CD4-positive, alpha-beta T cell treated with Interleukin-2 at 100 ng/mL for 4 hours (primary cell): ENCODE measurements at regions not wholly inside any gene's neighbourhood (a gene's known extent, or its start where the extent isn't known, plus 50 kb on each side); places are given as distances from the start of the nearest gene placed in this dataset.

Experiments
- DNase-seq: peaks from one replicate; pipeline ENCODE4 v3.0.0-alpha.2; 2020; ENCODE audit warnings: low spot score

DNA sequence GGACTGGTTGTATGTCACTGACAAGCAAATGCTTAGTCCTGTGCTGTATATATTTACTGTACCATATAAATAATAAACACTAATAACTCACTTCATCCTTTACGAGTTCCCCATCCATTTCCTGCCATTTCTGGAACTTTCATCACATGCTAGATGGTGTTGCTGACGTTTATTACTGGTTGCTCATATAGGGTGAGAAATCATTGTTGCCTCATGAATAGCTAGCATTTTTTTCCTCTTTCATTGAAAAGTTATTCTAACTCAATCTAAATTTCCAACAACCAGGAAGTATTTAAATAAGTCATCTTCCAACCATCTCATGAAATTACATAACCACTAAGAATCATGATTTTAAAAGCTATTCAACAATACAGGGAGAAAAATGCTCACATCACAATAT, 88.6 kb upstream of the RCN1 start:
- DNase-seq = no peak

DNA sequence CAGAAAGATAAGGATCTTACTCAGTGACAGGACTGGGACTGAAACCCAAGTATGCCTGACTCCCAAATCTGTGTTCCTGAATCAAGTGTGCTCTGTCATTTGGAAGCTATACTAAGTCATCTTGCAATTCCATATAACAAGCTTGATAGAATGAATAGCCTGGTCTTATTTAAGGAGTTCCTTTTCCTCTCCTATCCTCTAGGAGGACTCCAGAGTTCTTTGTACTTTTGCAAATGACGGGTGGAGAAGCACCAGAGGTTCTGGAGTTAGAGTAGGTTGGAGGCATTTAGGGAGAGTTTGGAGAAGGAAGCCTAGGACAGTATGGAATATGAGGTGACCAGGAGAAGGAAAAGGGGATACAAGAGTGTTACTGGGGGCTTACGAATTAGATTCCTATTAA, 92.9 kb upstream of the RCN1 start:
- DNase-seq = no peak

DNA sequence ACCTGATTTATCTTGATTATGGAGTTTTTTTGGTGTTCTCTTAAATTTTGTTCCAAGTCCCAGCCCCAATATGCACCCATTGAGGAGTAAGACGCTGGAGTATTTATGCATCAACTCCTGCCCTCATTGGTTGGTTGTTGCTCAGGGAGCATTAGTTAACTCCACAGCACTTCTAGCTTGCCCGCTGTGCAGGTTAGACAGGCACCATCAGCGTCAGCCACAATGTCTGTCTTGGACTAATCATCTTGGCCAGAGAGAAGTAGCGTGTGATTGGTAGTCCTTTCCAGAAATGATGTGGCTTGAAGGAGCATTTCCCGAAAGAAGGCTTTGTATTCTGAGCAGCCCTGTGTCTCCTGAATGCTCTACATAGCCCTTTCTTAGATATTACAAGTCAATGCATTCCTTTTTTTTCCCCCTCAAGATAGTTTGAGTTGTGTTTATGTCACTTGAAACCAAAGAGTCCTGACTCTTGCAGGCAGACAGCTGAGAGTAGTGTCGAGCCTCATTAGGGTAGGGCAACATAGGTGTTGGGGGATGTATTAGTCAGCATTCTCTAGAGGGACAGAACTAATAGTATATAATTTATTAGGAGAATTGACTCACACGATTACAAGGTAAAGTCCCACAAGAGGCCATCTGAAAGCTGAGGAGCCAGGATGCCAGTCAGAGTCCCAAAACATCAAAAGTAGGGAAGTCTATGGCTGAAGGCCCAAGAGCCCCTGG, 94.6 kb upstream of the RCN1 start:
- no peak for DNase-seq

GRCh38 chr11:31995525-31996094, 95.3 kb upstream of the RCN1 start:
- DNase-seq = peak; percentile 24

- DNase-seq = no peak
These were observed 95.8 kb upstream of the RCN1 start for GRCh38 chr11:31995032-31995431.

GRCh38 chr11:31987118-31988005, 103.5 kb upstream of the RCN1 start:
- no peak for DNase-seq

DNA sequence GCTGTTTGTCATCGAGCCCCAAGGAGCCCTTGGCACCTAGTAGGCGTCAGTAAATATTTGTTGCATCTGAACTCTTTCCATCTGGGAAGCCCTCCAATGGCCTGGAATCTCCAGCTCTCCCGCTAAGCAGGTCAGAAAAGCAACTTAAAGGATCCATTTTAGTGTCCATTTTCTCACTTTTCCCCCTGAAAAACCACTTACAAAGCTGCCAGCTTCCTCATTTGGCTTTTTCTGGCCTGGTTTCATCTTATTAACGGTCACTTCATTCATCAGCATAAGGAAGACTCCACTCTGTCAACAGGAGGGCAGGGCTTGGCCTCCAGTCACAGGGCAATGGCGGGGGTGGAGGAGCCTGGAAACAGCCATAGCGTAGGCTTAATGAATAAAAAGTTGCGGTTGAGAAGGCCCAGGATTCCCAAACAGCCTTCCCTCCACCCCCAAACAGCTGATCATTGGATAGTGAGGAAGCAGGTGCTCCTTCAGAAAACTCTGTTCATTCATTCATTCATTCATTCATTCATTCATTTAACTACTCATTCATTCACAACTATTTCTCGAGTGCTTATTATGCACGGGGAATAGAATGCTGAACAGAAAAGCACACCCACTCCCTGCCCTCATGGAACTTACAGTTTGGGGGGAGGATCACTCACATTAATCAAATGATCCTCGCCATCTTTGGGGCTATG, 104.5 kb upstream of the RCN1 start:
- no peak for DNase-seq

DNA sequence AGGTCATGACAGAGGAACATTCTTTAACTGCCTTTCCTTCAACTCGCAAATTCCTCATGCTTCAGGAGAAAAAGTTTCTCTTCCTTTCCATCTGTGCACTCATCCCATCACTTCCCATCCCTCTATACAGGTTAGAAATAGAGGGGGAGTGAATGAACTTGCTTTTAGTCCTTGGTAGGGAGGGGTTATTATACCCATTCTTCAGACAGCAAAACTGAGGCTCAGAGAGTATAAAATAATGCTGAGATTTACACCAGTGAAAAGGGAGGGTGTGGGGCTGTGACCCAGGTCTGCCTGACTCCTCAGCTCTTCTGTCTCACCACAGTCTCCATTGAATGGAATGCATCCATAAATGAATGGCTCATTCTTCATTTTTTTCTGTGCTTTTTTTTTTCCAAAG, 109.4 kb upstream of the RCN1 start:
- no peak for DNase-seq

GRCh38 chr11:31977343-31977742, 113.5 kb upstream of the RCN1 start:
- DNase-seq = no peak

DNA sequence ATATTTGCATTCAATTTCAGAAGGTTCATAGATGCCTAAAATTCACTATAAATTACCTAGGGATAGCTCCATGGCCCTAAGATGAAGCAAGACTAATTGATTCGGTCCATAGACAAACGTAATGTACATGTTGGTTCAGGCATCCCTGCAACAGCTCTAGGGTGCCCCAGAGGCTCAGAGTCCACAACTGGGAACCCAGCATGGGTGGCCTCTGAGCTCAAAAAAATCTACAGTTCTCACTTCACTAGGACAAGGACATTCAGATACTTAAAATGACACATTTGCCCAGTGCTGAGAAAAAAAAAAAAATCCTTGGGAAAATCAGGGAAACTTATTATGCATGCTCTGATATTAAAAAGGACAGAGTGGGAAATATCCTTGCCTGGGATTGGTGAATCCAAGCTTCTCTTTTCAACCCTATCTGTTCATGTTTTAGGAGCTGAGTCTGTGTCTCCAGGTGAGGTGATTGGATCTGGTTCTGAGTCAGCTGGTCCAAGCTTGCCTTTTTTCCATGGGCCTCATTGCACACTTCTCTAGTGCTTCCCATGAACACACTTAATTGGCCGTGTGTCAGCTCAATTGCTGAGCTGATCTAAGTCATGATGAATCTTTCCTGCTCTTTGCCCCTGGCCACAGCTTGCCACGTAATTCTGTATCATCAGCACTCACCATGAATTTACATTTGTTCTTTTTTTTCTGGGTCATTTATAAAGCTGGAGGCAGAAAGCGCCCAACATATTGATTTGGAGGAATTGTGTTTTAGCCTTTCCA, 116.3 kb upstream of the RCN1 start:
- no peak for DNase-seq

DNA sequence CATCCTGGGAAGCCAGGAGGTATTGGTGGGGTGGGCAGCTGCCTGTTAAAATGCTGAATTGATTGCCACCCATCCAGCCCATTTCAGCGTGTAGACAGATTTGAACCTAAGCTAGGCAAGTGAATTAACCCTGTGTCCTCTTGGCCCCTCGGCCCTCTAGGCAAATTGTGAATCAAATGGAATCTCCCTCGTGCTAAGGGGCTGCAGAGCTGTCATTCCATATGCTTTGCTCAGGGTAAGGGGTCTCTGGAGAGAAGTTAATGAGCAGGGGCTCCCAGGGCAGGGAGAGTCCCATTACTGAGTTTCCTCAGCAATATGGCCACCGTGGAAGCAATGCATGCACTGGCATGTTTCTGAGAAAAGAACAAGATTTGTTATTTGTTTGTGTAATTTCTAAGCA, 117.7 kb upstream of the RCN1 start:
- no peak for DNase-seq

DNA sequence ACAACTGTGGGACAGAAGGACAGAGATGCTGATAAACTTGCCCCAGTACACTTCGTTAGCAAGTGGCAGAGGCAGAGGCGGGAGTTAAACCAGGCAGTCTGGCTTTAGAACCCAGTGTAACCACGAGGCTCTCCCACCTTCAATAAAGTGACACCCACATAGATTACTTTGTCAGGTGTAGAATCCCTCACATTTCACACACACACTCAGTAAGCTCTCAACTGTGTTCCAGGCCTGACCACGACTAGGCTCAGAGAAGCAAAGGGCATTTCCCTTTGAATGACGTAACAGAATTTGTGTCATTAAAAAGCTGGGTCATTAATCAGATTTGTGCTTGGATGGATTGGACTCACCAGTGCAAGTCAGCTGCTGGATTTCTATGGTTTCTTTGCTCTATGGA, 118.3 kb upstream of the RCN1 start:
- DNase-seq = no peak

DNA sequence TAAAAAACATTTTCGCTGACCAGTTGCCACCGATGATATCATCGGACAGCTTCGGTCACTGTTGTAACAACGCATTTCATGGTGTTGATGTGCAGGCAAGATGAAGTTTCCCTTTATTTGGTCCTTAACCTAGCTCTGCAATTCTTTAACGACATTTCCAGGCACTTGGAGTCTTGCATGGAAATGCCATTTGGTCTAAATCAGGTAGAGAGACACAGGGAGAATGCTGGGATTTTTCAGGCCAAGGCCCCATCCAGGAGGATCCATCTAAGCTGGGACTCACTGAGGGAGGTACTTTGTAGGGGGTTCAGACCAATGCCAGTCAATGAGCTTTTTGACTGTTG, 121.5 kb upstream of the RCN1 start:
- no peak for DNase-seq

DNA sequence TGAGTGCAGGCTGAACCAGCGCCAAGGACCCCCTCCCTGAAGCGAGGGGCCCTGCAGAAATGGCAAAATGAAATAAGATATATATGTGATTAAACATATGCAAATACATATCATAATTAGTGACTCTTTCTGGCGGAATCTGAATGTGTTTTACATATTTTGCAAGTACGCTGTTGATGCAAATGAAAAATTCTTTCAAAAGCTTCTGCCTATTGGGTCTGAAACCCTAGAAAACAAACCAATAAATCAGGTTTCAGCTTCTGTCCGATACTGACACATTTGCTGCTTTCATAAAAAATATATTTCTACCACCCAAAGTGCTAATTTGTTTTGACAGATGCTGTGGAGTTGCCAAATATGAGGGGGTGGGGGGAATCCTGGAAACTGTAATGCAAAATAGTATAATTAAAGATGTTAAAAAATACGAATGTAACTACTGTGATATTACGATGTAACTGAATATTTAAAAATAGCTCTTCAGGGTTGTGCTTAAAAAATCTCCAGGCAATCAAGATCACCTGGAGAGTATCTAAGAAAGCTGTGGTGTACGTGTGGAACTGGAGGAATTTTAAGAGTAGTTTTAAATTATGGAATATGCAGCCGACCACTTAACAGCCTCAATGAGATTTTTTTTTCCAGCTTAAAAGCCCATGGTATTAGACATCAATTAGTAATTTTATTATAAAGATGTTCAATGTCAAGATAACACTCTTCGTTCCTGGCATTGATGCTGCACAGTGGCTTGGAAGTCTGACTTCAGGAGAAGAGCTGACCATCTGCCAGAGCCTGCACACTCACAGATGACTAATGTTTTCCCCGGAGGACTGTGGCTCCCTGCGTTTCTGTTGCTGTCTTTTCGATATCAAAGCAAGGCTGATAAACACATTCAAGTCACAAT, 122.2 kb upstream of the RCN1 start:
- no peak for DNase-seq

DNA sequence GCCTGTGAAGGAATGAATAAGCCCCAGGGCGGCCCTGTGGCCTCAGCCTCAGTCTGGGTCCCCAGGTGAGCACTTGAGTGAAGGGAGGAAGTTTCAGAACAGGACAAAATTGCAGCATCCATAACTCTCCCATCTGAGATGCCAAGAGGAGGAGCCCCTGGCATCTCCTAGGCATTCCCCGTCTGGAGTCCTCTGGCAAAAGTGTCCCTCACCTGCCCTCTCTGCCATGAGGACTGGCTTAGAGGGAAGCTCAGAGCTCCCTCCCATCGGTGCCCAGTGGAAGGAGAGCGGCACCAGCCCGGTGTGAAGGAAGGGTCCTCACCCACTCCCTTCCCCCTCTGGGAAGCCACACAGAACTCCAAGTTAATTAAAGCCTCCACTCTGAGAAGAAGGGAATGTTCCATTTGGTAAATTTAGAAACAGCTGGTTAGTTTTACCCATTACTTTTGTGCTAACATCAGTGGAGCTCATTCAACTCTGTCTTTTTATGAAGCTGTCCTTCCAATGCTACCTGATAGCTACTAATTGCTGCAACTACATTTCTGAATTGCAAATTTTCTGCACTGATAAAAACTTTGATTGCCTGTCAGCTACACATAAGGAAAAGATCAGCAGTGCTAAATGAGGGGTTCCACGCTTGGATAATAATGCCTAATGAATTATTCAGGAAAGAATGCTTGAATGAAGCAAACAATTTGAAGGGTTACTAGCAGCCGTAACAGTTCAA, 123.3 kb upstream of the RCN1 start:
- no peak for DNase-seq

- DNase-seq = no peak
These were observed 124.0 kb upstream of the RCN1 start for GRCh38 chr11:31966846-31967245.

DNA sequence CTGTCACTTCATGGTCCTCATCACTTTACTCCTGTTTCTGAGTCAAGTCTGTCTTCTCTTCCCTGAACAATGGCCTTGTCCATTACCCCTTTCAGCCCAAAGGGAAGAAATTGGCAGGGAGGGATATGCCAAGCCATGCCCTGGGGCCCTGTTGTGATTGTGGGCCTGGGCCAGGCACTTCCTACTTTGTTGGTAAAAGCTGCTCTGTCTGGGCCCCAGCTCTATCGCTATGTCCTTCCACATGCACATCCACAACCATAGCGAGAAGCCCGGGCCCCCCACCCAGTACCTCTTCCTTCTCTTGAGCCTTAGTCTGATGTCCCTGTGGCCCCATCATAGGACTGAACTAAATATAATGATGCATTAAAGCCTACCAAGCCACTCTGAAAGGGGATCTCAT, 126.7 kb upstream of the RCN1 start:
- no peak for DNase-seq

- DNase-seq = no peak
These were observed 130.7 kb upstream of the RCN1 start for GRCh38 chr11:31960126-31960525.

- no peak for DNase-seq
These were observed 131.2 kb upstream of the RCN1 start for GRCh38 chr11:31959716-31960115.

DNA sequence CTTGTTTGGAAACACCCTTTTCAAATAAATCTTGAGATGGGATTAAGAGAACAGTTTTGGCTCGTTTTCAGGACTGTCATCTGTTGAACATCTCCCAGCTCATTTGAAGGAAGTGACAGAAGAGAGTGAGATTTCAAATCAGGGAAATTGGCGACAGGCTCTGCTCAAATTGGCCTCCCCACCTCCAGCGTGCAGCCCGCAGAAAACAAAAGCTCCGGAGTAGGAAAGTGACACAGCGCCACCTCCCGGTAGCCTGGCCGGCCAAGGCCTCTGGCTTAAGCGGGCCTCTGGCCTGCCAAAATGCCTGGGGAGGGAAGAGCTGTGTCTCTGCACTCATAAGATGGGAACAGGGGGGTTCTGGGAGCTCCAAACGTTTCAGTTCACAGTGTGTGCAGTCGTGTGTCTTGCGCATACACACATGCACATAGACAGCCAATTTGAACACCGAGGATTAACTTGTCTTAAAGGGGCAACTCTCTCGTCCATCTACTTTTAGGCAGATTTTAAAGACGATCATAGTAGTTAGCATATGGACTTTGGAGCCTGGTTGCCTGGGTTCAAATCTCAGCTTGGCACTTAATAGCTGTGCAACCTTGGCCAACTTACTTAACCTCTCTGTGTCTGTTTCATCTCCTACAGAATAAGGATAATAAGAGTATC, 132.7 kb upstream of the RCN1 start:
- peak; percentile 48 for DNase-seq
